ENCODE measurements at regions not wholly inside any gene's neighbourhood (a gene's known extent, or its start where the extent isn't known, plus 50 kb on each side); places are given as distances from the start of the nearest gene placed in this dataset.

- H3K27me3 ChIP-seq (ENCODE audit: control insufficient read depth, insufficient read depth, low read length) = no peaks in the 10 kb centered on the region
- H3K9me3 ChIP-seq (ENCODE audit: control insufficient read depth, insufficient read depth, low read length) = no peaks in the 10 kb centered on the region
- Mint-ChIP-seq H3K4me3 (no peak overlapping the region), H3K27ac (no peak overlapping the region), H3K36me3 (no peaks in the 10 kb centered on the region), H3K27me3 (ENCODE audit: low read depth in 2 of 2) (peaks cover 5 to 8% of the 10 kb centered on the region in 2 donors), H3K4me1 (no peaks in the 10 kb centered on the region), H3K9me3 (no peaks in the 10 kb centered on the region)
- no peak overlapping the region for H3K4me3 ChIP-seq (ENCODE audit: low read length)
- H3K27ac ChIP-seq (ENCODE audit: low read length) = no peak overlapping the region
- no peak for ATAC-seq
- no peak for DNase-seq
- TF ChIP-seq CTCF (IDR thresholded peaks at IDR 0.05) = no peak
- no peaks in the 10 kb centered on the region for H3K36me3 ChIP-seq (ENCODE audit: control insufficient read depth, insufficient read depth, low read length)
- no peaks in the 10 kb centered on the region for H3K4me1 ChIP-seq (ENCODE audit: control insufficient read depth, insufficient read depth, low read length)
- intact Hi-C loops (cut with micrococcal nuclease) = no loop called here
- WGBS (ENCODE audit: insufficient coverage) = 76% methylated on average over 6 of the region's 6 CpGs
Observed at GRCh38 chr22:47294222-47294532, 531.7 kb downstream of the TBC1D22A start.

GRCh38 chr22:47293368-47294221, 531.1 kb downstream of the TBC1D22A start:
- no peak for ATAC-seq
- no peak overlapping the region for H3K27ac Mint-ChIP-seq
- no peak overlapping the region for H3K4me3 ChIP-seq (ENCODE audit: low read length)
- H3K27me3 Mint-ChIP-seq (ENCODE audit: low read depth in 2 of 2) = peaks cover 5 to 8% of the 10 kb centered on the region in 2 donors
- no peaks in the 10 kb centered on the region for H3K9me3 Mint-ChIP-seq
- no peak for TF ChIP-seq CTCF (IDR thresholded peaks at IDR 0.05)
- intact Hi-C loops (cut with micrococcal nuclease) = no loop called here
- no peak for DNase-seq
- no peaks in the 10 kb centered on the region for H3K27me3 ChIP-seq (ENCODE audit: control insufficient read depth, insufficient read depth, low read length)
- H3K36me3 Mint-ChIP-seq = no peaks in the 10 kb centered on the region
- H3K27ac ChIP-seq (ENCODE audit: low read length) = no peak overlapping the region
- no peaks in the 10 kb centered on the region for H3K4me1 Mint-ChIP-seq
- no peaks in the 10 kb centered on the region for H3K9me3 ChIP-seq (ENCODE audit: control insufficient read depth, insufficient read depth, low read length)
- no peaks in the 10 kb centered on the region for H3K36me3 ChIP-seq (ENCODE audit: control insufficient read depth, insufficient read depth, low read length)
- 83% methylated on average over 18 of the region's 18 CpGs for WGBS (ENCODE audit: insufficient coverage)
- H3K4me1 ChIP-seq (ENCODE audit: control insufficient read depth, insufficient read depth, low read length) = no peaks in the 10 kb centered on the region
- no peak overlapping the region for H3K4me3 Mint-ChIP-seq

GRCh38 chr22:47292546-47293320, 530.3 kb downstream of the TBC1D22A start:
- H3K27ac ChIP-seq (ENCODE audit: low read length) = no peak overlapping the region
- intact Hi-C loops (cut with micrococcal nuclease) = no loop called here
- no peaks in the 10 kb centered on the region for H3K36me3 ChIP-seq (ENCODE audit: control insufficient read depth, insufficient read depth, low read length)
- H3K4me1 Mint-ChIP-seq = no peaks in the 10 kb centered on the region
- no peaks in the 10 kb centered on the region for H3K4me1 ChIP-seq (ENCODE audit: control insufficient read depth, insufficient read depth, low read length)
- H3K4me3 ChIP-seq (ENCODE audit: low read length) = no peak overlapping the region
- TF ChIP-seq CTCF (IDR thresholded peaks at IDR 0.05) = no peak
- 72% methylated on average over 18 of the region's 18 CpGs for WGBS (ENCODE audit: insufficient coverage)
- H3K9me3 Mint-ChIP-seq = no peaks in the 10 kb centered on the region
- H3K27me3 ChIP-seq (ENCODE audit: control insufficient read depth, insufficient read depth, low read length) = no peaks in the 10 kb centered on the region
- DNase-seq (no peak), ATAC-seq (no peak)
- no peak overlapping the region for H3K4me3 Mint-ChIP-seq
- H3K27me3 Mint-ChIP-seq (ENCODE audit: low read depth in 2 of 2) = peaks cover 8% of the 10 kb centered on the region in 2 donors
- H3K27ac Mint-ChIP-seq = no peak overlapping the region
- no peaks in the 10 kb centered on the region for H3K9me3 ChIP-seq (ENCODE audit: control insufficient read depth, insufficient read depth, low read length)
- no peaks in the 10 kb centered on the region for H3K36me3 Mint-ChIP-seq
